ENCODE measurements at regions not wholly inside any gene's neighbourhood (a gene's known extent, or its start where the extent isn't known, plus 50 kb on each side); places are given as distances from the start of the nearest gene placed in this dataset.

DNA sequence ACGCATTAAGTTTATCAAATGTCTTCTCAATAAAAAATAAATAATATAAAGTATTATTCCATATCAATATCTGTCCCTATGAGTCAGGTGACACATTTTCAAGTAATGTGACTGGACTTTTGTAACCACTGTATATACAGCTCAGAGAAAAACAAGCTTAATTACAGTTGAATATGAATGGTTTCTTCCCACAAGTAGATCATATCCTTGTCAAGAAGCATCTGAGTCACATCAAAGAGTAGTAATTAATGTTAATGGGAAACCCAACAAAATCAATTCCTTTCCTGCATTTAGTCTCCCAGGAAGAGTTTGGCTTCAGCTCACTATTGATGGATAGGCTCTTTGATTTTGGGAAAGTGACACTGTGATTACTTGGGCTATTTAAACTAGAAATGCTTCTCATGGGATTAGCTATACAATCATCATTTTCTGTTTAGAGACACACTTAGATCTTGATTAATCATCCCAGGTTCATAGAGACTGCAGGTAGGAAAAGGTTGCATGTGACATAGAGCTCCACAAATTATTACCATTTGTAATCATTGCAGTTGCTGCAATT lies 292.9 kb downstream of the GABRG2 start:
- peaks cover 30% of the 10 kb centered on the region for H3K9me3 ChIP-seq (replicated peaks)
- TF ChIP-seq, protein P1, sequence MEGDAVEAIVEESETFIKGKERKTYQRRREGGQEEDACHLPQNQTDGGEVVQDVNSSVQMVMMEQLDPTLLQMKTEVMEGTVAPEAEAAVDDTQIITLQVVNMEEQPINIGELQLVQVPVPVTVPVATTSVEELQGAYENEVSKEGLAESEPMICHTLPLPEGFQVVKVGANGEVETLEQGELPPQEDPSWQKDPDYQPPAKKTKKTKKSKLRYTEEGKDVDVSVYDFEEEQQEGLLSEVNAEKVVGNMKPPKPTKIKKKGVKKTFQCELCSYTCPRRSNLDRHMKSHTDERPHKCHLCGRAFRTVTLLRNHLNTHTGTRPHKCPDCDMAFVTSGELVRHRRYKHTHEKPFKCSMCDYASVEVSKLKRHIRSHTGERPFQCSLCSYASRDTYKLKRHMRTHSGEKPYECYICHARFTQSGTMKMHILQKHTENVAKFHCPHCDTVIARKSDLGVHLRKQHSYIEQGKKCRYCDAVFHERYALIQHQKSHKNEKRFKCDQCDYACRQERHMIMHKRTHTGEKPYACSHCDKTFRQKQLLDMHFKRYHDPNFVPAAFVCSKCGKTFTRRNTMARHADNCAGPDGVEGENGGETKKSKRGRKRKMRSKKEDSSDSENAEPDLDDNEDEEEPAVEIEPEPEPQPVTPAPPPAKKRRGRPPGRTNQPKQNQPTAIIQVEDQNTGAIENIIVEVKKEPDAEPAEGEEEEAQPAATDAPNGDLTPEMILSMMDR (IDR thresholded peaks at IDR 0.05; ENCODE audit: borderline replicate concordance), result no peak

DNA sequence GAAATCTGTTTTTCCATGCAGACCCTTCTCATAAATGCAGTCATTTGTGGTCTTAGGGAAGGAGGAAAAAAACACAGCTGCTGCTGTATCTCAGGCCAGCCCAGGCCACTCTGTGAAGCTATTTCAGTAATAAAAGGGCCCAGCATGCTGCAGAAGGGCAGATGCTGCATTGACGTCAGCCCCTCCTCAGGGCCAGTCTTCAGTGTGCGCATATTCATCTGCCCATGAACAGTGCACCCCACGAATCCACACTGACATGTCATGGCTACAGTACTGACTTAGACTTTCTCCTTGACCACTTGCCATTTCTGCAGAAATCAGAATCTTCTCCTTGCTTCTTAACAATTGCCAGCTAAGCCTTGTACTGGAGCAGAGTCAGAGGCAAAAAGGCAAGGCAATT lies 304.7 kb downstream of the GABRG2 start:
- intact Hi-C loops (cut with micrococcal nuclease), result no loop called here
- H3K9me3 ChIP-seq (replicated peaks), result peaks cover 18% of the 10 kb centered on the region
- no peaks in the 10 kb centered on the region for H3K27me3 ChIP-seq (ENCODE audit: low read depth)
- TF ChIP-seq, protein P1 (IDR thresholded peaks at IDR 0.05; ENCODE audit: borderline replicate concordance), result no peak
- no peak overlapping the region for H3K4me3 ChIP-seq
- H3K27ac ChIP-seq (replicated peaks), result no peak overlapping the region
- no peak for DNase-seq
- no peaks in the 10 kb centered on the region for H3K4me1 ChIP-seq
- H3K36me3 ChIP-seq, result no peaks in the 10 kb centered on the region

More for the DNA sequence above, 292.9 kb downstream of the GABRG2 start:
- no peaks in the 10 kb centered on the region for H3K27me3 ChIP-seq (ENCODE audit: low read depth)
- no peaks in the 10 kb centered on the region for H3K4me1 ChIP-seq
- H3K27ac ChIP-seq (replicated peaks), result no peak overlapping the region
- intact Hi-C loops (cut with micrococcal nuclease), result no loop called here
- no peaks in the 10 kb centered on the region for H3K36me3 ChIP-seq
- DNase-seq, result no peak
- H3K4me3 ChIP-seq, result no peak overlapping the region

DNA sequence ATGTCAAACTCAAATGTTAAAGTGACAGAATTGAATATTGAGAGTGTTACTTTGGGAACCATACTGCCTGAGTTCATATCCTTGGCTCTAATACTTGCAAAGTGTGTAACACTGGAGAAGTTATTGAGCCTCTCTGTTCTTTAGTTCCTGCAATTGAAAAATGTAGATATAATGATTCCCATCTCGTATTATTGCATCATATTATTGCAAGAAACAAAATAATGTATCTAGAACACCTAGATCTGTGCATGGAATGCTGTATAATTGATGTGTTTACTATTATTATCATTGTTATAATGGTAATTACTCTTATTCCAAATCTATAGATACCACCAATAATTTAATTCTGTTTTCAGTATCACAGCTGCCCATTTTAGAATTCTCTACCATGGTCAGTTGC lies 310.3 kb downstream of the GABRG2 start:
- H3K27ac ChIP-seq (replicated peaks), result no peak overlapping the region
- no peak overlapping the region for H3K4me3 ChIP-seq
- no peaks in the 10 kb centered on the region for H3K27me3 ChIP-seq (ENCODE audit: low read depth)
- intact Hi-C loops (cut with micrococcal nuclease), result no loop called here
- H3K36me3 ChIP-seq, result no peaks in the 10 kb centered on the region
- TF ChIP-seq, protein P1 (IDR thresholded peaks at IDR 0.05; ENCODE audit: borderline replicate concordance), result no peak
- no peaks in the 10 kb centered on the region for H3K4me1 ChIP-seq
- DNase-seq, result no peak
- H3K9me3 ChIP-seq (replicated peaks), result no peaks in the 10 kb centered on the region

DNA sequence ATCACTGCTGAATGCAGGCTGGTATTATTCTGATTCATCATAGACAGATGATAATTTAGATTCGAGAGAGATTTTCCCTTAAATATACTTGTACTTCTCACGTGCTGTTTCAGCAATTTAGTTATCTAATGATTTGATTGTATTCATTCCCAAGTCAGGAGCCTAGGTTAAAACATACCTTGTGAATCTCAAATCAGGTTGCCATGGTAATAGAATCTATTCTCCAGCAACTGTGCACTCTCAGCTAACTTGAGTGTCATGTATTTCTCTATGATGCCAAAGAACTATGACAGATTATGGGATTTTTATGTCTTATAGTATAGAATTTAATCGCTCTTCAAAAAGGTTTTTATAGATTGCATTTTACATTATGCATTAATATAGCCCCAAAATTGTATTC lies 315.3 kb downstream of the GABRG2 start:
- no peak for DNase-seq
- Histone ChIP-seq H3K4me3 (no peak overlapping the region), H3K27ac (replicated peaks) (no peak overlapping the region), H3K36me3 (no peaks in the 10 kb centered on the region), H3K9me3 (replicated peaks) (no peaks in the 10 kb centered on the region), H3K4me1 (no peaks in the 10 kb centered on the region), H3K27me3 (ENCODE audit: low read depth) (no peaks in the 10 kb centered on the region)
- TF ChIP-seq, protein P1 (IDR thresholded peaks at IDR 0.05; ENCODE audit: borderline replicate concordance), result no peak
- intact Hi-C loops (cut with micrococcal nuclease), result no loop called here

DNA sequence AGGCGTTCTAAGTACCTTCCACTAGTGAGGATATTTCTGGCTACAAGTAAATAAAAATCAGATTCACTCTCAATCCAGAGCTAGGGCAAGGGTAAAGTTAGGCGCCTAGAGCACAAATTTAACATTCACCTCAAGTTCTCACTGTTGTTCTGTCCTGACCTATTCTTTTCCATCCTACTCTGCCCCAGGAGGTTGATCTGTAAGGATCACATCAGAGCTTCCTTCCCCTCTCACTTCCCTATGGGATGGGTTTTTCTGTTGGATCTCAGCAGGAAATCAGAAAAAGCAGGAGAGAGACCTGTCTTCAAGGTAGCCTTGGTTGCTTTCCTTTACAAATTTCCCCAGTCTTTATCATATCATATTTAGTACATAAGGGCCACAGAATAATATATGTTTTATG lies 316.7 kb downstream of the GABRG2 start:
- DNase-seq, result no peak
- Histone ChIP-seq H3K36me3 (no peaks in the 10 kb centered on the region), H3K4me3 (no peak overlapping the region), H3K4me1 (no peaks in the 10 kb centered on the region), H3K9me3 (replicated peaks) (peaks cover 3% of the 10 kb centered on the region), H3K27ac (replicated peaks) (no peak overlapping the region), H3K27me3 (ENCODE audit: low read depth) (no peaks in the 10 kb centered on the region)
- intact Hi-C loops (cut with micrococcal nuclease), result no loop called here
- TF ChIP-seq, protein P1 (IDR thresholded peaks at IDR 0.05; ENCODE audit: borderline replicate concordance), result no peak
